Common myeloid progenitor, CD34-positive (primary cell): ENCODE measurements at regions not wholly inside any gene's neighbourhood (a gene's known extent, or its start where the extent isn't known, plus 50 kb on each side); places are given as distances from the start of the nearest gene placed in this dataset.
"Not testable (repeated sequence)": the region's sequence is repeated elsewhere in the genome, so short reads cannot be mapped to it uniquely, and the experiment has no call there.

Experiments
- CTCF ChIA-PET: fragments of 350-600 bp; sonication (Branson Sonifier 250); formaldehyde crosslinking; loops from one replicate; lab custom pipeline; 2021; ENCODE audit warnings: antibody characterized with exemption; lab: Charles Lee
- POLR2A ChIA-PET: fragments of 350-600 bp; sonication (Branson Sonifier 250); formaldehyde crosslinking; loops from one replicate; lab custom pipeline; 2021; ENCODE audit warnings: antibody characterized with exemption; lab: Charles Lee
- DNase-seq, 3 donors: peaks; one replicate each; pipeline versions ENCODE4 v3.0.0 to v3.0.0-alpha.2; 2013
- H3K27ac ChIP-seq, 2 experiments: 1 replicate in 1 of 2; 2 replicates in 1 of 2; pipeline ENCODE4 v1.7.0; 2013; ENCODE audit warnings: inconsistent platforms in 2 of 2, low read length in 2 of 2, mild to moderate bottlenecking in 2 of 2, low read depth in 1 of 2, moderate library complexity in 1 of 2; ENCODE audit not compliant: severe bottlenecking in 2 of 2, insufficient read depth in 1 of 2, poor library complexity in 1 of 2
- H3K27me3 ChIP-seq, 5 experiments: replicated peaks in 2 of 5; 1 replicate in 3 of 5; 2 replicates in 2 of 5; pipeline versions ENCODE4 v1.6.1 to v1.7.0; 2013; ENCODE audit warnings: low read length in 4 of 5, mild to moderate bottlenecking in 2 of 5, moderate library complexity in 2 of 5, inconsistent platforms in 1 of 5; ENCODE audit not compliant: insufficient read depth in 5 of 5, control insufficient read depth in 4 of 5
- H3K36me3 ChIP-seq, 4 experiments: 1 replicate in 2 of 4; 2 replicates in 2 of 4; pipeline versions ENCODE4 v1.6.1 to v1.7.0; 2013; ENCODE audit warnings: low read length in 3 of 4, control low read depth in 1 of 4, mild to moderate bottlenecking in 1 of 4; ENCODE audit not compliant: control insufficient read depth in 4 of 4, insufficient read depth in 4 of 4
- H3K4me1 ChIP-seq, 4 experiments: 1 replicate in 3 of 4; 2 replicates in 1 of 4; pipeline versions ENCODE4 v1.6.1 to v1.7.1; 2013; ENCODE audit warnings: low read length in 3 of 4, mild to moderate bottlenecking in 3 of 4, control low read depth in 1 of 4, inconsistent platforms in 1 of 4, moderate library complexity in 1 of 4; ENCODE audit not compliant: control insufficient read depth in 4 of 4, insufficient read depth in 4 of 4; ENCODE audit errors: control extremely low read depth in 1 of 4
- H3K4me3 ChIP-seq, 7 experiments: 1 replicate in 4 of 7; 2 replicates in 3 of 7; pipeline versions ENCODE4 v1.5.1 to v1.7.0; 2013; ENCODE audit warnings: mild to moderate bottlenecking in 7 of 7, low read length in 6 of 7, moderate library complexity in 6 of 7, inconsistent platforms in 2 of 7, low read depth in 2 of 7, control low read depth in 1 of 7; ENCODE audit not compliant: insufficient read depth in 4 of 7, control insufficient read depth in 1 of 7; ENCODE audit errors: extremely low read depth in 1 of 7
- H3K9me3 ChIP-seq, 5 experiments: 1 replicate in 4 of 5; 2 replicates in 1 of 5; pipeline versions ENCODE4 v1.6.1 to v1.7.1; 2013; ENCODE audit warnings: low read length in 4 of 5, mild to moderate bottlenecking in 2 of 5, inconsistent platforms in 1 of 5, low read depth in 1 of 5, moderate library complexity in 1 of 5; ENCODE audit not compliant: control insufficient read depth in 4 of 5, insufficient read depth in 2 of 5; ENCODE audit errors: control extremely low read depth in 1 of 5
- WGBS: methylation state at CpG from one replicate; pipeline ENCODE4 v1.1.5; 2013; ENCODE audit not compliant: insufficient coverage; 5-methylcytosine and 5-hydroxymethylcytosine counted together

DNA sequence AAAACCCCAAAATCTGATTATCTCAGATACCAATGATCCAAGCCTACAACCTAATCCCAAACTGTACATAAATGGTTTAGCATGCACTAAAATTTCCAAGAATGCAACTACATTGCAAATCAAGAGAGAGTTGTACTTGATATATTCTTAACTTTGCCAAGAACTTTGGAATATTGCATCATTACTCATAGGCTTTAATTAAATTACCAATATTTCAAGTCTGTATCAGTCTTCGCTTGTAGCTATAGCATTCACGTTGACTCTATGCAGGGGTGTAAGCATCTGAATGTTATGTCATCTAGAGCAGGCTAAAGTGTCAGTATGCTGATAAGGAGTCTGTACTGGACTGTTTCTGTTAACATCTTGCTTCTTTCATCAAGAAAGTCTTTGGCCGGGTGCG lies 56.3 kb downstream of the FOXI3 start:
- Histone ChIP-seq H3K4me1 (no peaks in the 10 kb centered on the region), H3K36me3 (no peaks in the 10 kb centered on the region), H3K27ac (no peak overlapping the region), H3K9me3 (peaks cover 0 to 2% (median 0%) of the 10 kb centered on the region in 5 experiments), H3K27me3 (peaks cover 0 to 7% (median 0%) of the 10 kb centered on the region in 5 experiments), H3K4me3 (no peak overlapping the region)
- WGBS = 100% methylated on average over 4 of the region's 4 CpGs
- DNase-seq = no peak
- ChIA-PET POLR2A (no interaction called here), CTCF (no interaction called here)

DNA sequence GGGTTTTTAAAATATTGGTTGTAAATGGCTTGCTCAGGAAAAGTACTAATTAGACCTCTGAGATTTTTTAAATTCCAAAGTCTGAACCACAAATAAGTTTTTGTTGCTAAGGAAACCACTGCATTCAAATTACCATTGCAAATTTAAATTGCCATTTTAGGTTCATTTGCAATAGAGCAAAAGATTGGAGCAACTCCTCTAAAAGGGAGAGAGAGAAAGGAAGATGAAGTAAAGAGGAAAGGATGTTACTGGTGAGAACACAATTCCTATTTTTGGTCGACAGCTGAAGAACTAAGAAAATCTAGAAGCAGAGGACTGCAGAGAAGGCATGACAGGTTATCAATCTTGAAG lies 74.9 kb downstream of the FOXI3 start:
- POLR2A ChIA-PET = no interaction called here
- WGBS = 33% methylated on average over 1 of the region's 1 CpG

DNA sequence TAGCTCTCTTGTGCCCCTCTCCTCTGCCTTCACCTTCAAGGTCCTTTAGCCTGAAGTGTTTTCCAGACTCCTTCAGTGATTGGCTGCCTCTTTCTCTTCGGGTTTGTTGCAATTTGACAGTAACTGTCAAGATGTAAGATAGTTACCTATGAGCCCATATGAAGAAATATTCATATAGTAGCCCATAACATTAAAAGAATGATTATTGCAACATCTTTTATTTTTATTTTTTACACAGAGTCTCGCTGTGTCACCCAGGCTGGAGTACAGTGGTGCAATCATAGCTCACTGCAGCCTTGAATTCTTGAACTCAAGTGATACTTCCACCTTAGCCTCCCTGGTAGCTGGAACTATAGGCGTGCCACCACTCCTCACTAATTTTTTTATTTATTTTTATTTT lies 80.5 kb downstream of the FOXI3 start:
- no CpG with 5 or more reads among the region's 3 CpGs for WGBS

More for the DNA sequence above, 74.9 kb downstream of the FOXI3 start:
- no peak overlapping the region for H3K4me3 ChIP-seq
- peaks cover 0 to 2% (median 0%) of the 10 kb centered on the region in 5 experiments for H3K9me3 ChIP-seq
- no peak overlapping the region for H3K27ac ChIP-seq
- no peaks in the 10 kb centered on the region for H3K4me1 ChIP-seq
- no peaks in the 10 kb centered on the region for H3K36me3 ChIP-seq
- peaks cover 0 to 2% (median 0%) of the 10 kb centered on the region in 5 experiments for H3K27me3 ChIP-seq
- DNase-seq = no peak
- CTCF ChIA-PET = no interaction called here

GRCh38 chr2:88365408-88365807 lies 87.1 kb downstream of the FOXI3 start:
- H3K4me3 ChIP-seq, POLR2A ChIA-PET, H3K9me3 ChIP-seq, H3K27me3 ChIP-seq, H3K4me1 ChIP-seq, H3K36me3 ChIP-seq, DNase-seq, H3K27ac ChIP-seq, CTCF ChIA-PET: not testable (repeated sequence)
- 93% methylated on average over 6 of the region's 11 CpGs for WGBS

More for the DNA sequence above, 80.5 kb downstream of the FOXI3 start:
- POLR2A ChIA-PET = no interaction called here
- Histone ChIP-seq H3K27me3 (peaks cover 0 to 2% (median 0%) of the 10 kb centered on the region in 5 experiments), H3K36me3 (no peaks in the 10 kb centered on the region), H3K27ac (no peak overlapping the region), H3K4me1 (no peaks in the 10 kb centered on the region), H3K9me3 (peaks cover 0 to 2% (median 0%) of the 10 kb centered on the region in 5 experiments), H3K4me3 (no peak overlapping the region)
- no peak for DNase-seq
- CTCF ChIA-PET = no interaction called here

DNA sequence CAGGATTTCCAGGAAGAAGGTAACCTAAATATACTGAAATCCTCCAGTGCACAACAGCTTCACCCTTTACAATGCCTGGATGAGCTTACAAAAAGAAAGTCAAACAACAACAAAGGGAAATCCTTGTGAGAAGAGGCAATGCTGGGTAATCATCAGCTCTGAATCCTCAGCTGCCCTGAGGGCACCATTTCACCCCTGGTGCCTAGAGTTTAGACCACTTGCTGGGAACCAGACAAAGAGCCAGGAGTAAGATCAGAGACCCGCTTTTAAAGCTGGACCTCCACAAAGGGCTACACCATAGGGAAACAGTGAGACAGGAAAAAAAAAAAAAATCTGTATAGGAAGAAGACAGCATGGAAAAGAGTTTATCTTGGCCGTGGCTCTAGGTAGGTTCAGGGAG lies 97.0 kb downstream of the FOXI3 start:
- Histone ChIP-seq H3K36me3 (no peaks in the 10 kb centered on the region), H3K9me3 (no peaks in the 10 kb centered on the region), H3K27ac (no peak overlapping the region), H3K4me3 (no peak overlapping the region), H3K4me1 (peaks cover 0 to 5% (median 4%) of the 10 kb centered on the region in 4 experiments), H3K27me3 (peaks cover 0 to 14% (median 8%) of the 10 kb centered on the region in 5 experiments)
- DNase-seq = no peak
- 70% methylated on average over 2 of the region's 2 CpGs for WGBS
- CTCF ChIA-PET = no interaction called here
- POLR2A ChIA-PET = no interaction called here

- Histone ChIP-seq H3K27me3 (peaks cover 2 to 37% (median 14%) of the 10 kb centered on the region in 5 experiments), H3K9me3 (no peaks in the 10 kb centered on the region), H3K36me3 (no peaks in the 10 kb centered on the region), H3K4me3 (peak overlapping the region in 2 of 7 experiments; percentile 4 to 57), H3K27ac (no peak overlapping the region), H3K4me1 (peaks cover 0 to 10% (median 6%) of the 10 kb centered on the region in 4 experiments)
- CTCF ChIA-PET = interaction anchor here (0.6 to 1.2 kb wide), 4 partner anchors 13 to 32 kb away, joined by 3 to 4 read pairs (median 3); no protein-coding TSS in a partner anchor
- no peak for DNase-seq
- WGBS = 56% methylated on average over 3 of the region's 5 CpGs
- POLR2A ChIA-PET = interaction anchor here (0.6 kb wide), 1 partner anchor 44 kb away, joined by 3 read pairs; no protein-coding TSS in a partner anchor
Measured at GRCh38 chr2:88351249-88351601, 101.3 kb downstream of the FOXI3 start.

- peak; percentile 56 to 74 (median 72) for DNase-seq
- ChIA-PET CTCF (interaction anchor here (0.6 to 1.2 kb wide), 3 partner anchors 12 to 18 kb away, joined by 3 to 4 read pairs (median 3); no protein-coding TSS in a partner anchor), POLR2A (no interaction called here)
- H3K27ac ChIP-seq = no peak overlapping the region
- H3K4me1 ChIP-seq = peaks cover 0 to 10% (median 6%) of the 10 kb centered on the region in 4 experiments
- H3K27me3 ChIP-seq = peaks cover 2 to 37% (median 13%) of the 10 kb centered on the region in 5 experiments
- no peaks in the 10 kb centered on the region for H3K9me3 ChIP-seq
- peak overlapping the region in 5 of 7 experiments; percentile 9 to 69 (median 57) for H3K4me3 ChIP-seq
- 11% methylated on average over 49 of the region's 54 CpGs for WGBS
- H3K36me3 ChIP-seq = no peaks in the 10 kb centered on the region
Measured at GRCh38 chr2:88350331-88351248, 101.9 kb downstream of the FOXI3 start.
